ENCODE measurements at regions not wholly inside any gene's neighbourhood (a gene's known extent, or its start where the extent isn't known, plus 50 kb on each side); places are given as distances from the start of the nearest gene placed in this dataset.

- TF ChIP-seq EZH2phosphoT487 (IDR thresholded peaks at IDR 0.05; ENCODE audit: borderline replicate concordance) (no peak), JUND (IDR thresholded peaks at IDR 0.05) (no peak), POLR2A (IDR thresholded peaks at IDR 0.05; ENCODE audit: borderline replicate concordance, extremely low read depth, insufficient read depth, insufficient read length) (no peak), EZH2 (IDR thresholded peaks at IDR 0.05) (no peak), CTCF (IDR thresholded peaks at IDR 0.05 in 2 of 3, conservative IDR thresholded peaks at IDR 0.05 in 1 of 3; ENCODE audit: borderline replicate concordance in 1 of 3, insufficient read depth in 1 of 3, low read depth in 2 of 3, low read length in 2 of 3) (peak in 2 of 3 experiments; percentile 7 to 9; a peak in 1 of 6 replicates), RAD21 (IDR thresholded peaks at IDR 0.05; ENCODE audit: low read depth) (peak; percentile 44), POLR2AphosphoS5 (IDR thresholded peaks at IDR 0.05; ENCODE audit: low read depth, low read length) (no peak), EGR1 (IDR thresholded peaks at IDR 0.05; ENCODE audit: low read depth) (no peak)
Observed at GRCh38 chr15:101540480-101541239, 51.2 kb upstream of the PCSK6 start.

Measured in HCT116 (cell line).